Progenitor cell of endocrine pancreas (in vitro differentiated cells): ENCODE measurements at regions not wholly inside any gene's neighbourhood (a gene's known extent, or its start where the extent isn't known, plus 50 kb on each side); places are given as distances from the start of the nearest gene placed in this dataset.

Experiments used
- DNase-seq: peaks from one replicate; pipeline ENCODE4 v3.0.0; 2021; ENCODE audit warnings: low spot score; ENCODE audit not compliant: unreplicated experiment
- H3K27ac Mint-ChIP-seq: 2 replicates; pipeline ENCODE4 v1.8.0; 2021; ENCODE audit warnings: mild to moderate bottlenecking, moderate library complexity, mixed read lengths
- H3K27me3 Mint-ChIP-seq: 2 replicates; pipeline ENCODE4 v1.8.0; 2021; ENCODE audit warnings: mixed read lengths
- H3K36me3 Mint-ChIP-seq: 2 replicates; pipeline ENCODE4 v1.8.0; 2022; ENCODE audit warnings: mixed read lengths; ENCODE audit not compliant: insufficient read depth
- H3K4me1 Mint-ChIP-seq: 2 replicates; pipeline ENCODE4 v1.8.0; 2021; ENCODE audit warnings: low read depth, mixed read lengths
- H3K4me3 Mint-ChIP-seq: 2 replicates; pipeline ENCODE4 v1.8.0; 2021; ENCODE audit warnings: low read depth, mild to moderate bottlenecking, moderate library complexity, mixed read lengths
- H3K9me3 Mint-ChIP-seq: 2 replicates; pipeline ENCODE4 v1.8.0; 2021; ENCODE audit warnings: low read depth, mixed read lengths
- TF ChIP-seq, protein P1 (sequence below): fragments of 200-600 bp; sonication (generic); IDR thresholded peaks from one replicate; pipeline ENCODE4 v1.5.0; 2021; ENCODE audit warnings: antibody characterized with exemption, mild to moderate bottlenecking; ENCODE audit not compliant: unreplicated experiment

DNA sequence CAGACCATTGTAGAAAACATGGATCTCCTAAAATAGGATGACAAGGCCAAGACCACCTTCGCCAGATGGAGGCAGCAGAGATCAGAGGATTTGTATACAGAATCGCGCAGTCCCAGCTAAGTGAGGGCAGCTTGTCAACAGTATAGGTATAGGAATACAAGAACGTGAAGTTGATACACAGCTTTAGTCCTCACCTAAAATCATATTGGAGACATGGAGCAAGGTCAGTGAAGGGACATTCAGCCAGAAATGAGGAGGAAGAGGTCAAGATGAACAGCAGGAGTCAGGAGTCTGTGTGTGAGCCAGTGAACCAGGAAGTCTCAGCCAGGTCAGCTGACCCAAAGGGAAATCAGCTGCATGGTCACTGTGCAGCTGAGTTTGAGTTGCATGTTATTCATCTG is 263.4 kb upstream of the PRKCQ start:
- no peak for DNase-seq
- H3K27ac Mint-ChIP-seq, result no peak overlapping the region
- no peaks in the 10 kb centered on the region for H3K4me1 Mint-ChIP-seq
- H3K9me3 Mint-ChIP-seq, result peaks cover 21% of the 10 kb centered on the region
- H3K27me3 Mint-ChIP-seq, result no peaks in the 10 kb centered on the region
- TF ChIP-seq, protein P1, sequence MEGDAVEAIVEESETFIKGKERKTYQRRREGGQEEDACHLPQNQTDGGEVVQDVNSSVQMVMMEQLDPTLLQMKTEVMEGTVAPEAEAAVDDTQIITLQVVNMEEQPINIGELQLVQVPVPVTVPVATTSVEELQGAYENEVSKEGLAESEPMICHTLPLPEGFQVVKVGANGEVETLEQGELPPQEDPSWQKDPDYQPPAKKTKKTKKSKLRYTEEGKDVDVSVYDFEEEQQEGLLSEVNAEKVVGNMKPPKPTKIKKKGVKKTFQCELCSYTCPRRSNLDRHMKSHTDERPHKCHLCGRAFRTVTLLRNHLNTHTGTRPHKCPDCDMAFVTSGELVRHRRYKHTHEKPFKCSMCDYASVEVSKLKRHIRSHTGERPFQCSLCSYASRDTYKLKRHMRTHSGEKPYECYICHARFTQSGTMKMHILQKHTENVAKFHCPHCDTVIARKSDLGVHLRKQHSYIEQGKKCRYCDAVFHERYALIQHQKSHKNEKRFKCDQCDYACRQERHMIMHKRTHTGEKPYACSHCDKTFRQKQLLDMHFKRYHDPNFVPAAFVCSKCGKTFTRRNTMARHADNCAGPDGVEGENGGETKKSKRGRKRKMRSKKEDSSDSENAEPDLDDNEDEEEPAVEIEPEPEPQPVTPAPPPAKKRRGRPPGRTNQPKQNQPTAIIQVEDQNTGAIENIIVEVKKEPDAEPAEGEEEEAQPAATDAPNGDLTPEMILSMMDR, result no peak
- H3K36me3 Mint-ChIP-seq, result peaks cover 3% of the 10 kb centered on the region
- no peak overlapping the region for H3K4me3 Mint-ChIP-seq

DNA sequence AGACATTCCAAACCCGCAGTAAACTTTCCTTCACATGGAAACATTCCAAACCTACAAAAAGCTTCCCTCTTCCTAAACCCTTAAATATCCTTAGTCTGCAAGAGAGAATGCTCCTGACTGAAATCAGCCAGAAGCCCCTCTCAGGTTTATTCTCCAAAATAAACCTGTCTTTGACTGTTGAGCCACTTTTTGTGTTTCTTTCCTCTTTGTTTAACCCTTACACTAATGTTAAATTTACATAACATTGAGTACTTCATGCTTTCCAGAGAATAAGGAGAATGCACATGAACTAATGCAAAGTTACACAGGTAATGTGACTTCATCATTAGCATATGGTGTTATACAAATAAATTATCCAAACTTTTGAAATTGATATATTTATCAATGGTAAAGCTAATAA is 262.6 kb upstream of the PRKCQ start:
- Mint-ChIP-seq H3K4me1 (no peaks in the 10 kb centered on the region), H3K27ac (no peak overlapping the region), H3K4me3 (no peak overlapping the region), H3K27me3 (no peaks in the 10 kb centered on the region), H3K36me3 (peaks cover 3% of the 10 kb centered on the region), H3K9me3 (peaks cover 21% of the 10 kb centered on the region)
- no peak for DNase-seq
- TF ChIP-seq, protein P1, result no peak

- TF ChIP-seq, protein P1, result no peak
- Mint-ChIP-seq H3K4me3 (no peak overlapping the region), H3K27me3 (no peaks in the 10 kb centered on the region), H3K9me3 (peaks cover 21% of the 10 kb centered on the region), H3K27ac (no peak overlapping the region), H3K4me1 (no peaks in the 10 kb centered on the region), H3K36me3 (peaks cover 3% of the 10 kb centered on the region)
- DNase-seq, result no peak
These were observed 261.7 kb upstream of the PRKCQ start for GRCh38 chr10:6841761-6842160.

DNA sequence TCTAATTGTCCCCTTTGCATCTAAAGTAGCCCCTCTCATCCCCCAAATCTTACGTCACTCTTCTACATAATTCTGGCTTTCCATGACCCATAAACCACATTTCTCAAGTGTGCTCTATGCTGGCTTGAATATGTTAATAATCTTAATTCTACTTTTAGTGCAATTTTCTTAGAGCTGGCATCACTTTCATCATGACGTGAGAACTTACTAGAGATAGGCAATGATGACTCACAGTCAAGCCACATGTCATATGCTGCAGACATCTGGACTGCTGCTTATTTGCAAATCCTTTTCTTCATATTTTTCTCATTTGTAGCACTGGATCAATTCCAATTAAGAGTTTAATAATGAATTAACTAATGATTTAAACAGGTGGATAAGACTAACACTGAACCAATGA is 260.7 kb upstream of the PRKCQ start:
- TF ChIP-seq, protein P1, result no peak
- Mint-ChIP-seq H3K9me3 (peaks cover 21% of the 10 kb centered on the region), H3K4me1 (no peaks in the 10 kb centered on the region), H3K36me3 (peaks cover 3% of the 10 kb centered on the region), H3K4me3 (no peak overlapping the region), H3K27ac (no peak overlapping the region), H3K27me3 (no peaks in the 10 kb centered on the region)
- DNase-seq, result no peak

GRCh38 chr10:6840201-6840691 is 260.2 kb upstream of the PRKCQ start:
- Mint-ChIP-seq H3K4me1 (no peaks in the 10 kb centered on the region), H3K36me3 (peaks cover 3% of the 10 kb centered on the region), H3K27ac (no peak overlapping the region), H3K9me3 (peaks cover 21% of the 10 kb centered on the region), H3K4me3 (no peak overlapping the region), H3K27me3 (no peaks in the 10 kb centered on the region)
- DNase-seq, result no peak
- TF ChIP-seq, protein P1, result no peak
